ENCODE measurements at regions not wholly inside any gene's neighbourhood (a gene's known extent, or its start where the extent isn't known, plus 50 kb on each side); places are given as distances from the start of the nearest gene placed in this dataset.

DNA sequence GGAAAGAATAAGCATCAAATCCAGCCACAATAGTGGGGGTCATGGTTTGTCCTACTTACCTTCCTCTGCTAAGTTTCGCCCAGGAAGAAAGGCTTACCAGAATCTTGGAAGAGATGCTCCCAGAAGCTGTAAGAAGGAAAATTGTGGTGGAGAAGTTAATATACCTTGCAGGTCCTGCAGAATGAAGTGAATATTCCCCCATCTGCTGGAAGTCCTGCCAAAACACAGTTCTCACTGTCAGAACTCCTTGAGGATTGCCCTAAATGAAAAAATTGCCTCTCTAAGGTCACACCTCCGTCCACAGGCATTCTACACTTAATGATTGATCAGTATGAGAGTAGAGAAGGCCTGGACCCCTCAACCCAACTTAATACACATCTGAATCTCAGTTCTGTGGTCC lies 78.4 kb upstream of the RGS21 start:
- DNase-seq (ENCODE audit: low read depth), result no peak

DNA sequence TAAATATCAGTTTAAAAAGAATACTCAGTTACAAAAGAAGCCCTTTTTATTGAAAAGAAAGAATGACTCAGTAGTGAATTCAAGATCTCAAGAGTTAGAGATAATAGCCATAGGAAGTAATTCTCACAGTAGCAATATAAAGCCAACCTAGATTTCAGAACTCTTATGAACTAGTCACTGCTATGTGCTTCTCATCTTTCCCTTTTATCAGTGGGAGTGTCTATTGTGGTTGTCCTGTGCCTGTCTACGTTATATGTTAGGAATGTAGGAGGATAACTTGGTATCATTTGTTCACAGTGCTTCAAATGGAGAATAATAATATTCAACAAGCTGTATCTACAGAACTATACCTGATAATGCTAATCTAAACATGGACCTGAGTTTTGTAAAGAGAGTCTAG lies 73.1 kb upstream of the RGS21 start:
- peak; percentile 28 for DNase-seq (ENCODE audit: low read depth)

- no peak for DNase-seq (ENCODE audit: low read depth)
These were observed 65.1 kb upstream of the RGS21 start for GRCh38 chr1:192251735-192252134.

GRCh38 chr1:192252776-192253175 lies 64.0 kb upstream of the RGS21 start:
- DNase-seq (ENCODE audit: low read depth), result no peak

DNA sequence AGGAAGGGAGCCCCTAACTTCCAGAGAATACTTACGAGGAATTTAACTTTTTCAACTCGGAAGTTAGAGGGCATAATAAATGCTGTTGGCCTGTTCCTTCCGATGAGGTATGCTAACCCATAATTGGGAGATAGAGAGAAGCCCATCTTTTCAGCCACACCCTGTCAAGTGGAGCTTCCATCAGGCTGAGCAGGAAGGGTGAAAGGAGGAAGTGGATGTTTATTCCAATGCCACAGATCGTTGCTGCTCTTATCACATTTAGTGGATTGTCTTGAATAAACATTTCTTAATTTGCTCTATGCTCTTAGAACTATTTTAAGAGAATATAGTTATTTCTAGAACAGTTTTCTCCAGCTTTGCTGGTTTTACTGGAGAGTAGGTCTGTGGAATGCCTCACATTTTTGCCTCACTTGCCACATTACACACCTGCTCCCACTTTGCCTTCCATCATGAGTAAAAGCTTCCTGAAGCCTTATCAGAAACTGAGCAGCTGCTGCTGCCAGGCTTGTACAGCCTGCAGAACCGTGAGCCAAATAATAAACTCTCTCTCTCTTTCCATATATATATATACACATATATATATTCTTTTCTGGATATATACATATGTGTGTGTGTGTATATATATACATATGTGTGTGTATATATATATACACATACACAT lies 60.0 kb upstream of the RGS21 start:
- DNase-seq (ENCODE audit: low read depth), result no peak

- peak; percentile 35 for DNase-seq (ENCODE audit: low read depth)
These were observed 56.7 kb upstream of the RGS21 start for GRCh38 chr1:192260076-192260475.

DNA sequence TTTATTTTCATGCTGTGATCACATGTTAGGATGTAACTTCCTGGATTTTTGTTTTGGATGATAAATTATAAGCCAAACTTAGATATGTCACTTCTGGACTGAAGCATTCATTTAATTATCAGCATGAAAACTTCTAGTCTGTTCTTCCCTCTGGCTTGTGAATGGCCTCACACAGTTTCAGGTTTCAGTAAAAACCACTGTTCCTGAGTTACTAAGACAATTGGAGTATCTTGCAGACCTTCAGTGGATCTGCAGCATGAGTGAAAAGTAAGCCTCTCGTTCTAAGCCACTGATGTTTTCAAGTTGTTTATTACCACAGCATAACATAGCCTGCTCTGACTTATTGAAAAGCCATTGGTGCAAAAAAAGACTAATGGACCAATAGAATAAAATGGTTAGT lies 55.3 kb upstream of the RGS21 start:
- DNase-seq (ENCODE audit: low read depth), result no peak

DNA sequence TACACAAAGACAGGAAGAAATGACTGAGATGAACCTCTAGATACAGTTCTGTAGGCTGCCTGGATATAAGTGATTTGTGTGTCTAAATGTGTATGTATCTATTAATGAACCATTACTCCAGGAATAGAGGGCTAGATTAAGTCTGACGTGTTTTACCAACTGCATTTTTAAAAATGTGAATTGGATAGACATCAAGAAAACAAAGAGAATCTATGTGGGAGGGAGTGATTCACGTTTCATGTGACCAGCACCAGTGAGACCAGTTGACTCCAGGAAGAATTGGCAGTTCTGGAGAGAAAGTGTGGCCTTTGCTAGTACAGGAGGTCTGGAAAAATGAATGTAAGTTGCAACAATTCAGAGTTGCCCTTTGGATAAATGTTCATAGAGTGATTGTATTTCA lies 53.4 kb upstream of the RGS21 start:
- peak; percentile 52 for DNase-seq (ENCODE audit: low read depth)

GRCh38 chr1:192265516-192266173 lies 51.1 kb upstream of the RGS21 start:
- no peak for DNase-seq (ENCODE audit: low read depth)

DNA sequence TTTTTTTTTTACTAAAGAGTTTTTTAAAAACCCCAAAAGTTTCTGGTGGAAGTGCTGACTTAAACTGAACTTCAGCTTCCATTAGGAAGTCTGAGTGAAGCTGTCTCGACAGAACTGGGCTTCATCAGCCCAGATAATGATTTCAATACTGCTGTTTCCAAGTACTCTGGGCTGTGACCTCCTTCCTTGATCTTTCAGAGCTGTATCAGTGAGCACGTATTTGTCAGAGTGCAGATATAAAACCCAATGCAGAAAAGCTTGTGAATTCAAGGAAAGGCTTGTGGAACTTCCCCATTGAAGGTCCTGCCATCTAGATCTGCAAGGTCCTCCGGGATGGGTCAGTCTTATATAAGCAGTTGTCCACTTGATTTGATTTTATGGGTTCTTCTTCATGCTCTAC lies 50.1 kb upstream of the RGS21 start:
- no peak for DNase-seq (ENCODE audit: low read depth)
